Fibroblast of gingiva (primary cell): ENCODE measurements at regions not wholly inside any gene's neighbourhood (a gene's known extent, or its start where the extent isn't known, plus 50 kb on each side); places are given as distances from the start of the nearest gene placed in this dataset.
"Not testable (repeated sequence)": the region's sequence is repeated elsewhere in the genome, so short reads cannot be mapped to it uniquely, and the experiment has no call there.

ENCODE experiments used
- DNase-seq: peaks from one replicate; pipeline ENCODE4 v3.0.0-alpha.2; 2011; ENCODE audit warnings: low read depth

- no peak for DNase-seq
Observed at GRCh38 chr11:90426442-90426841, 203.6 kb upstream of the CHORDC1 start.

GRCh38 chr11:90423378-90423777, 200.5 kb upstream of the CHORDC1 start:
- no peak for DNase-seq

- not testable (repeated sequence) for DNase-seq
Observed at GRCh38 chr11:90422787-90423186, 199.9 kb upstream of the CHORDC1 start.

DNA sequence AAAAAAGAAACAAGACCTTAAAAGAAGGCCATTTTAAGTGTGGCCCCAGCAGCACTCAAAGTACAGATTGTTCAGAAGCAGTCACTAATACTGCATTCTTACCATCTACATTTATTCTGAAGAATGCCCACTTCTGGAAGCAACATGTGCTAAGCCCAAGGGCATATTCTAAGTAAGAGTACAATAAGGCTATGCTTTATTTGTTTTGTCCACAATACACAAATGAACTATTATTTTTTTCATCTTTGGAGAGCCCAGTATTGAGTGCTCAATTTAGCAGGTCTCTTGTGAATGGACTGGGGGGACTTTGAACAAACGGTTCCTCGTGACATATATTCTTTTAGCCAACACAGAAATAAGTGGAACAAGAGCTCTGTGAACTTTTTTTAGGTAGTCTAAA, 191.4 kb upstream of the CHORDC1 start:
- DNase-seq, result no peak

- DNase-seq, result no peak
Observed at GRCh38 chr11:90407350-90407749, 184.5 kb upstream of the CHORDC1 start.

DNA sequence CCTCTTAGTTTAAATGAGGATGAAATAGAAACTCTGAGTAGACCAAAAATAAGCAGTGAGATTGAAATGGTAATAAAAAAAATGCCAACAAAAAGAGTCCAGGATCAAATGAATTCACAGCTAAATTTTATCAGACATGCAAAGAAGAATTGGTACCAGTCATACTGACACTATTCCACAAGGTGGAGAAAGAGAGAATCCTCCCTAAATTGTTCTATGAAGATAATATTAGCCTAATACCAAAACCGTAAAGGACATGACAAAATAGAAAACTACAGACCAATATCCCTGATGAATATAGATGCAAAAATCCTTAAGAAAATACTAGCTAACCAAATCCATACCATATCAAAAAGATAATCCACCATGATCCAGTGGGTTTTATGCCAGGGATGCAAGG, 169.8 kb upstream of the CHORDC1 start:
- no peak for DNase-seq

DNA sequence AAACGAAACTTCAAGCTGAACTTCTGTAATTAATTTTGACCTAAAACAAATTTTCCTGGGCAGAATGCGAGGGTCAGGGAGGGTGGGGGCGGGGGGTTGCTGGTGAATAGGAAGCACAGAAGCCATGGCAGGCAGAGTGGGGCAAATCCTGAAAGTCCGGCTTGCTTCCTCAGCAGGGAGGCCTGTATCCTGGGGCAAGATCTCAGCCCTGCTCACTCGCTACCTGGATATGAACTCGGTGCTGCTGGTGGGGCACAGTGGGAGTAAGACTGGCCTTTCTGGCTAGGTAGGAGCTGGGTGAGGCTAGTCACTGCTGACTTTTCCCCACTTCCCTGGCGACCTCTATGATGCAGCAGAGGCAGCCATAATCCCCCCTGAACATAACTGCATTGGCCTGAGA, 168.9 kb upstream of the CHORDC1 start:
- DNase-seq, result no peak

DNA sequence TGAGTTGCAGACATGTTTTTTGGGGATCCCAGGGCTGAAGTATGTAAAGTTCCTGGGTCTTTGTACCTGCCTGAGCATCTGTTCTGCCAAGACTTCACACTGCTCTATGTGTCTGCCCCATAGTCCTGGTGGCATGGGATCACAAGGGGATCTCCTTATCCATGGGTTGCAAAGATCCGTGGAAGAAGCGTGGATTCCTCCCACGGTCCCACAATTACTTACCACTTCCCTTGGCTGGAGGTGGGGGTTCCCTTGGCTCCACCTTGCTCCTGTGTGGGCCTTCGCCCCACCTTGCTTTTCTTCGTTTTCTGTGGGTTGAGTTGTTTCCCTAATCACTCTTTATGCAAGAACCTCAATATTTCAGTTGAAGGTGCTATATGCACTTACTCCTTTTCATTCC, 157.4 kb upstream of the CHORDC1 start:
- no peak for DNase-seq

DNA sequence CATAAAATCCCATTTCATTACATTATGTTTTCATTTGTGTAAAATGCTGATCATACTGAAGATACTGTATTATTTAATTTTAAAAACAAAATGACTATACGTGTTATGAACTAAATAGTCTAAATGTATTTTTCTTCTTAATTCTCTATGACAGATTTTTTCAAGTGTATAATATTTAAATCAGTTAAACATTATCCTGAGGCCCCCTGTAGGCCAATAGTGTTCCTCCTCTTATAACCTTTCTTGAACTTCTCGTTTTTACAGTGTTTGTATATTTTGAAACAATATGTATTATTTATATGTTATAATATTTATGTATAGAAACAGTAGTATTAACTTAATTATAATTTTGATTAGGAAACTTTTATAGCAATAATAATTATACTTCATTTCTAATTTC, 151.1 kb upstream of the CHORDC1 start:
- no peak for DNase-seq

DNA sequence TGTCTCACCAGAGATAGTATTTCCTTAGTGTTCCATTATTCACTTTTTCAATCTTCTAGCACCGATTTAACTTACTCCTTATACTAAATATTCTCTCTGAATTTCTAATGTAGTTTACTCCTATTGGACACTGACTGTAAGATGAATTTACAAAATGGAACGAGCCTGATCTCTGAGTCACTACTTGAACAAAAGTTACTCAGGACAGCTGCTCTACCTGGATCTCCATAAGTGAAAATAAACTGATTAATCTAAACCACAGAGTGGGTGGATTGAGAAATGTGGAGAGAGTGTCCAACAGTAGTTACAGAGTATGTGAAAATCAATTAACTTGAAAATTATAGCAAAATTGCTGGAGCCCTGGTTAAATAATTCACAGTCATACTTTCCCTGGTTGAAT, 141.7 kb upstream of the CHORDC1 start:
- DNase-seq, result no peak

- DNase-seq, result no peak
Observed at GRCh38 chr11:90363739-90364138, 140.9 kb upstream of the CHORDC1 start.

GRCh38 chr11:90355200-90355599, 132.4 kb upstream of the CHORDC1 start:
- no peak for DNase-seq

GRCh38 chr11:90349731-90350130, 126.9 kb upstream of the CHORDC1 start:
- DNase-seq, result no peak

- no peak for DNase-seq
Observed at GRCh38 chr11:90344546-90344945, 121.7 kb upstream of the CHORDC1 start.

GRCh38 chr11:90343673-90344072, 120.8 kb upstream of the CHORDC1 start:
- DNase-seq, result no peak

DNA sequence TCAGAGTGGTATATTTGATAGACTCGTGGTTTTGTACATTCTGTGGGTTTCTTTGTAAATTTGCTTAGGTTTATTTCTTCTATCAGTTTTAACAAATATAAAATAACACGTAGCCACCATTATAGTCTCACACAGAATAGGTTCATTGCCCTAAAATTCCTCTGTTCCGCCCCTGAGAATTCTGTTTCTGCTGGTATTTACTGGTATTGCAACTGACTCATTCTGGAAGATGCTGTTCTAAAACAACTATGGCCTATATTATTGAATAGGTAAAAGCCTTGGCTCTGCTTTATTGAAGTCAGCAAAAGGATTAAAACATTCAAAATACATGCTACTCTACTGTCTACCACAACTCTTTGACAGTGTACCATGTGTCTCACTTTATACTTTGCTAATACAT, 119.1 kb upstream of the CHORDC1 start:
- DNase-seq, result no peak

- DNase-seq, result no peak
Observed at GRCh38 chr11:90332415-90332814, 109.6 kb upstream of the CHORDC1 start.

GRCh38 chr11:90330632-90331031, 107.8 kb upstream of the CHORDC1 start:
- no peak for DNase-seq

DNA sequence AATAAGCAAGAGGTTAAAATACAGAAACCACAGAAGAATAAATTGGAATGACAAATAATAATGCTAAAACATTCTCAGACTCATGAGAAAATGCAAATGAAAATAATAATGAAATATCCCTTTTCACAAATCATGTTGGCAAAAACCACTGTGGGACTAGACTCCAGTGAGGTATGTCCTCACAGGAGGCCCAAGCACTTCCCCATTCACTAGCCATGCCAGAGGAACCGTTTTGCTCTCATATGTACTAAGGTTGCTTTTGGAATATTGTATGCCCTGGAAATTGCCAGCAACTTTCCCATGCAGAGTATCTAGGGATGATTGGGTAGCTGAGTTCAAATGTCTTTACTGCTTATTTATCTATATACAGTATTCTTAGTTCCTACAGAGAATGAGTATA, 106.2 kb upstream of the CHORDC1 start:
- no peak for DNase-seq

GRCh38 chr11:90326647-90327046, 103.8 kb upstream of the CHORDC1 start:
- DNase-seq, result no peak

DNA sequence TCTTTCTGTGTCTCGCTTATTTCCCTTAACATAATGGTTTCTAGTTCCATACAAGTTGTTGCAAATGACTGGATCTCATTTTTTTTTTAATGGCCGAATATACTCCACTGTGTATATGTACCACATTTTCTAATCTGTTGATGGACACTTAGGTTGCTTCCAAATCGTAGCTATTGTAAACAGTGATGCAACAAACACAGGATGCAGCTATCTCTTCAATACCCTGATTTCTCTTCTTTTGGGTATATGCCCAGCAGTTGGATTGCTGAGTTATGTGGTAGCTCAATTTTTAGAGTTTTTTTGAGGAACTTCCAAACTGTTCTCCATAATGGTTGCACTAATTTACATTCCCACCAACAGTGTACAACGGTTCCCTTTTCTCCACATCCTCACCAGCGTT, 100.4 kb upstream of the CHORDC1 start:
- DNase-seq, result no peak

DNA sequence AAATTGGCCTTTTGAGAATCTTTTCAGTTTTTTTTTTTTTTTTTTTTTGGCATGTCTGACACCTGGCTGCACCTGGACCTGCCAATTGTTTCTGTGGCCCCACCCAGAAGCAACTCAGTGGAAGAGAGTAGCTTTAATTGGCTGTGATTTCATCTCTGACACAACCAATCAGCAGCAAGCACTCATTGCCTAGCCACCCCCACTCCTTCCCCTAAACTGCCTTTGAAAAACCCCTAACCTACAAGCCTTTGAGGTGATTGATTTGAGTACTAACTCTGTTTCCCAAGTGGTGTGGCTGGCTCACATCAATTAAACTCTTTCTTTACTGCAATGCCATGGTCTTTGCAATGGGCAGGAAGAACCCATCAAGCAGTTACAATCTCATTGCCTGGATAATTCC, 98.2 kb upstream of the CHORDC1 start:
- DNase-seq, result no peak

DNA sequence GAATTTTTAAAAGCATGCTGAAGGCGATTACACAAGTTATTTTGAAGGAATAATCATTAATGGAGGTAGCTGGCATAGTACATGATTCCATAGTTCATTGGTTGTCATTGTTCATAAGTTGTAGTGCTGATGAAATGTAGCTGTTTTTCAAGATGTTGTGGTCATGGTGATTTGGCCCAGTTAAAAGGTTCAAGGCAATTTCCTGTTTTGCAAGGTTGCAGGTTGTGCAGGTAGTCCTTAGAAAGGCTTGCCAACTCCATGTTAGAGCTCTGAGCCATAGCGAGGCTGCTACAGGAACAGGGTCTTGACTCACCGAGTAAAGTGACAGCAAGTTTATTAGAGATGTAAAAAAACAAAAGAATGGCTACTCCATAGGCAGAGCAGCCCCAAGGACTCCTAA, 95.8 kb upstream of the CHORDC1 start:
- no peak for DNase-seq

DNA sequence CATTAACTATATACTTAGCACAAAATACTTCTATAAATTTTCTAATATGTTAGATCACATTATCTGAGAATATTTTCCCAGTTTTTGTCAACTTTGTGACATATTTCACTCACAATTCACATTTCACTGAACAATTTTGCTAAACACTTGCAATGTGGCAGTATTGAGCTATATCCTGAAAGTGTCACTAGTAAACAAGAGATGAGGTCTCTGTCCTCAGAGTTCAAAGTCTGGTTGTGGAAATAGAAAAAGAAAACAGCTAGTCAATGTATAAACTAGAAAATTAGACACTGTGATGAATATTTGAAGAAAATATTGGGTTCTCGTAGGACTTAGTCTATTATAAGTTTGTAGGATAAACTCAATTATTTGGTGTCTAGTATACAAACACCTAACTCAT, 87.4 kb upstream of the CHORDC1 start:
- no peak for DNase-seq

- no peak for DNase-seq
Observed at GRCh38 chr11:90309693-90310092, 86.8 kb upstream of the CHORDC1 start.
